Endothelial cell of hepatic sinusoid (primary cell): ENCODE measurements at regions not wholly inside any gene's neighbourhood (a gene's known extent, or its start where the extent isn't known, plus 50 kb on each side); places are given as distances from the start of the nearest gene placed in this dataset.

Experiments
- in situ Hi-C: cut with HindIII; loops from 2 replicates; pipeline ENCODE4 v1.10.0; 2017; ENCODE audit warnings: low sequenced_read_pairs

GRCh38 chr16:52805559-52806168 lies 247.0 kb downstream of the CHD9NB start:
- in situ Hi-C loops: no loop called here

- in situ Hi-C loops: no loop called here
Measured at GRCh38 chr16:52800432-52800831, 252.3 kb downstream of the CHD9NB start.

DNA sequence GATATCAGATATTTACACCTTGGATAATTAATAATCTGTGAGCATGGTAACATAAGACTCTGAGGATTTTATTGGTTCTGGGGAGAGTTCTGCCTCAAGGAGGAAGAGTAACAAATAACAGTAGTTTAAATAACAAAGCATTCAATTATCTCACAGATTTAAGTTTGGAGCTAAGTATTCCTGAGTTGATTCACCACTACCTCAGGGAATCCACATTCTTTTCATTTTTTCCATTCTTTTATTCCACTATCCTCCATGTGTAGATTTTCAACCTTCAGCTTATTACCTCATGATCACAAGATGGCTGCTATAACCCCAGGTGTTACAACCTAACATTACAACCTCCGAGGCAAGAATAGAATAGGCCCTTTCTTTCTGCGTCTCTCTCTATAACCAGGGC lies 252.2 kb upstream of the TOX3 start:
- in situ Hi-C loops: no loop called here

DNA sequence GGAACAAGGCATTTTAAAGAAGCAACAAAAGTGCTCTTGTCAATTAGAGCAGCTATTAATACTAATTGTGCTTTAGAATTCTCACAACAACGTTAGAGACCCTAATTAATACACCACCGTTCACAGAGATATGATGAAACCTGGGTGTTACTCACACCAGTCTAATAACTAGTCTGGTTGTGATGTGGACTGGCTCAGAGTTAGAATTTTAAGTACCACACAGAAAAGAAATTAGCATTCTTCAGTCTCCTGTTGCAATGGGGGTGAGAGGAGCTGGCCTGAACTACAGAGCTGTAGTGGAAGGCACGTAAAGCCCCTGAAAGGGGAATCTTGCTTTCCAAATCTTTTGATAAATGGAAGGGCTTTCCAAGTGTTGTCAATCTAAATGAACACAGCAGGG lies 240.8 kb upstream of the TOX3 start:
- in situ Hi-C loops: no loop called here

DNA sequence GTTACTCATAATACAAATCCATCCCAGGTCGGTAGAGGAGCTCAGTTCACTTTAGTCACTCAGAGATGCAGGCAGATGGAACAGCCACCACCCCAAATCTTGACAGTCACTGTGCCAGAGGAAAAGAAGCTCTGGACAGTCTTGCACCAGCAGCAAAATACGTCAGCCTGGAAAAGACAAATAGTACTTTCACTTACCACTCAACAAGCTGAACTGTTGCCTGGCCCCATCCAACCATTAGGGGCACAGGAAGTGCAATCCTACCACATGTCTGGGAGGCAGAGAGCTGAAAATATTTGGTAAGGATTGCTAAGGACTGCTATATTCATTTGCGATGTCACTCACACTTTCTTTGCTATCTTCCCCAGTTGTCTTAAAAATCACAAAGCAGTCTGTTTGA lies 239.1 kb upstream of the TOX3 start:
- in situ Hi-C loops: no loop called here

DNA sequence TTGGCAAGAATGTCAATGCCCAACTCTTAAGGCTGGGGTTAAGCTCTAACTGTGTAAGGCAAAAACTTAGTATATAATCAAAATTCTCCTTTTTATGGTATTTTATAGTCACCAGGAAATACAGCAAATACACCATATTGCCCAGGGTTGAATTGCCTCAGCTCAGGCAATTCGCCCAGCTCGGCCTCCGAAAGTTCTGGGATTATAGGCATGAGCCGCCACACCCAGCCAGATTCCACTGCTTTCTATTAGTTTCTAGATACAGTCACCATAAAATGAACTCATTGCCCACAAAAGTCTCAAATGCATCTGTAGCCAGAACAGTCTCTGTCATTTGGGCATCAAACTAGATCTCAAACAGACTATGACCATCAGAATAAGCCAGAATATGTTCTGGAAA lies 238.7 kb upstream of the TOX3 start:
- in situ Hi-C loops: no loop called here

- in situ Hi-C loops: no loop called here
Measured at GRCh38 chr16:52783616-52784015, 236.7 kb upstream of the TOX3 start.

DNA sequence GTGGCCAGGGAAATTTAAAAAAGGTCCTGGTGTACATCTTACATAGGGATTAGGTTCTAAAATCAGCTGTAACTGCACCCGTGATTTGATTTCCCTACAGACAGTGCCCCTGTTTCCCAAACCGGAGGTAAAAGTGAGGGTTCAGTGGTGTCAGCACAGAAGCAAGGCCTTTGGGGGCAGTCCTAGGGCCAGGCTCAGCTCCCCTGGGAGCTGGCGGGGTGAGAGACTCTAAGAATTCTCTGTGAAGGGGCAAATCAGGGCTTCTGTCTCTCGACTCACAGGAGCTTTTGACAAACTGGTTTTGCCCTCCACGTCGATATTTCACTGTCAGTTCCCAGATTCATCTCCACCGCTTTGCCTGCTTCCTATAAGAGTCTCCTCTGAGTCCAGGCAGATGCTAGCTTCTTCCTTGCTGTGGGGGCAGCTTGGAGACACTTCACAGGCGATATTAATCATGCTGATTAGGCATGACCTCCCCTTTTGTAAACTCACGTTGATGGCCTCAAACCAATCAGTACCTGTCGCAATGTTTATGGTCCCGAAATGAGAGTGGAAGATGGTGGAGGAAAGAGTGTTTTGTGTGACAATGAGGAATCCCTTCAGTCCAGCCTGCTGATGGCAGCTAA lies 234.2 kb upstream of the TOX3 start:
- in situ Hi-C loops: no loop called here

- in situ Hi-C loops: no loop called here
Measured at GRCh38 chr16:52773026-52773425, 226.1 kb upstream of the TOX3 start.

DNA sequence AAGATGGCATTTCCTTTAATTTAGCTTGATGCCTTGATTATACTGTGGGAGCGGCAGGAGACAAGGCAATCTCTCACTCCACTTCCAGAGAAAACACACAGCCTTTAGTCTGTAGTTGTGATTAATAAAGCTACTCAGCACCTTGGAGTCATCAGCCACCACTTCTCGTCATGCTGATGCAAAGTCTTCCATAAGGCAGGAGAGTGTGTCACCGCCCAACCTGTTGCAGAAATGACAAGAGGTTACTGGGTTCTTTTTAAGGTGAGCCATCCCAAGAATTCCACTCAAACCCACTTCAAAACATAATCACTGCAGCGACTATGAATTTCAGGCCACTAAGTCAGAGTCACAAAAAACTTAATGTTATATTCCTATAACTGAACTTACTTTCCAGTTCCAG lies 223.9 kb upstream of the TOX3 start:
- in situ Hi-C loops: no loop called here

DNA sequence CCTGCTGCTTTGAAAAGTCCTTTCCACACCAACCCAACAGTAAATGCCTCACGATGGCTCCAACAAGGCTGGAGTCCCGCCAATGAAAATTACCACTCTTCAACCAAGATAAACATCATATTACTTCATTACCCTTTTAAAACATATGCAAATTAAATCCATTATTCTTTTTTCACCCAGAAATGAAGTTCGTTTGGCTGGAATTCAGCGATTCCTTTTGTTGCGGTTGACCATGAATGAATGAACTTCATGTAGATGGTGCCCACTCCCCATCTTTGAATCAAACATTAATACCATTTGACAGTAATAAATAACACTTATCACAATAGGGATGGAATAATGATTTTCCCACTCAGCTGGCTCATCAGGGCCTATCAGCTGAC lies 211.5 kb upstream of the TOX3 start:
- in situ Hi-C loops: no loop called here

GRCh38 chr16:52757746-52758472 lies 211.0 kb upstream of the TOX3 start:
- in situ Hi-C loops: no loop called here

- in situ Hi-C loops: no loop called here
Measured at GRCh38 chr16:52756812-52757517, 210.0 kb upstream of the TOX3 start.

GRCh38 chr16:52755396-52755795 lies 208.5 kb upstream of the TOX3 start:
- in situ Hi-C loops: no loop called here

- in situ Hi-C loops: no loop called here
Measured at GRCh38 chr16:52751035-52751434, 204.1 kb upstream of the TOX3 start.

GRCh38 chr16:52748741-52749140 lies 201.8 kb upstream of the TOX3 start:
- in situ Hi-C loops: no loop called here

DNA sequence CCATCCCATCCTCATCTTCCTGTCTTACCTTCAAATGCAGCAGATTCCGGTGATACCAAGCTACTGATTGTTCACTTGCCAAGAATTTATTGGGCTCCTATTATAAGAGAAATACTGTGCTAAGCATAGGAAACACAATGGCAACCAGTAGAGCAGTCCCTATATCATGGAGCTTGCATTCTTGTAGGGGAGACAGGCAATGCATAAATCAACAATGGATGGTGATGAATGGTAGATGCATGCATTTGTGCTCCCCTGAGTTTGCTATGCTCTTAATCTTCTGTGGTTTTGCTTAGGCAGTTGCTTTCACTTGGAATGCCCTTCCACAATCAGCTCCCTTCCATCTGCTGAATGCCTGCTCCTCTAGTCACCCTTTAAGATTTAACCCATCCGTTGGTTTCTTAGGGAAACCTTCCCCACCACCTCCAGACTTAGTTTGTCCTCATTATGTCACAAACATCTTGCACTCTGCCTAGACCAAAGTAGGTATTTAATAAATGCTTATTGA lies 200.2 kb upstream of the TOX3 start:
- in situ Hi-C loops: no loop called here

GRCh38 chr16:52743707-52744106 lies 196.8 kb upstream of the TOX3 start:
- in situ Hi-C loops: no loop called here

- in situ Hi-C loops: no loop called here
Measured at GRCh38 chr16:52742608-52743170, 195.7 kb upstream of the TOX3 start.

DNA sequence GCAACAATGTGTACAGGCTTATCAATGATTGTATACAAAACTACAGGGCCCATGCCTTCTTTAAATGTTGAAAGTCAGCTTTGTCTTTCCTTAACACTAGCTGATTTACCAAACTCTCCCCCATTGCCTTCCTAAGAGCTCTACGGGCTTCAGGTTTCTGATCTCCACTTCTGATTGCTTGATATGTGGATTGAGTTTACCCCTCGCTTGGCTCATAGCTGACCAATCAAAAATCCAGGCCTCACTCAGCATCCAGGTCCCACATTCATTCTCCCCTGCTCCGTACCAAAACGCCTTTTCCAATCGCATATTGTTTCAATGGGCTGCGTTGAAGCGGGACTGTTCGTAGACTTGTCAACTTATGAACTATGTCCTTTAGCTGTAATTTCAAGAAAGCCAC lies 195.1 kb upstream of the TOX3 start:
- in situ Hi-C loops: no loop called here

GRCh38 chr16:52741351-52741750 lies 194.4 kb upstream of the TOX3 start:
- in situ Hi-C loops: no loop called here
